ENCODE measurements at regions not wholly inside any gene's neighbourhood (a gene's known extent, or its start where the extent isn't known, plus 50 kb on each side); places are given as distances from the start of the nearest gene placed in this dataset.

DNA sequence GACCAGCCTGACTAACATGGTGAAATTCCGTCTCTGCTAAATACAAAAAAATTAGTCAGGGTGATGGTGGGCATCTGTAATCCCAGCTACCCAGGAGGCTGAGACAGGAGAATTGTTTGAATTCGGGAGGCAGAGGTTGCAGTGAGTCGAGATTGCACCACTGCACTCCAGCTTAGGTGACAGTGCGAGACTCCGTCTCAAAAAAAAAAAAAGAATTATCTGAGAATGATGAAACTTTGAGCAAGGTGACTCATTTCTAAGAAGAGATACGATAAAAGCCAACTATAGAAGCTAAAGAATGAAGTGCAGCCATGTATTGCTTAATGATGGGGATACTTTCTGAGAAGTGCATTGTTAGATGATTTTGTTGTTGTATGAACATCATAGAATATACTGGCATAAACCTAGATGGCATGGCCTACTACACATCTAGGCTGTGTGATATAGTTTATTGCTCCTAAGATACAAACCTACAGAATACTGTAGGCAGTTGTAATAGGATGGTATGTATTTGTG is 64.7 kb downstream of the SNRPE start:
- H3K36me3 ChIP-seq (ENCODE audit: insufficient read depth, low read length), result no peaks in the 10 kb centered on the region
- no peak overlapping the region for H3K4me2 ChIP-seq (ENCODE audit: low read length)
- no peaks in the 10 kb centered on the region for H3K27me3 ChIP-seq (ENCODE audit: insufficient read depth, low read length)
- no peak overlapping the region for H2AFZ ChIP-seq (ENCODE audit: low read length)
- H3K27ac ChIP-seq (ENCODE audit: low read depth, low read length, poor library complexity, severe bottlenecking), result no peak overlapping the region
- no peaks in the 10 kb centered on the region for H3K4me1 ChIP-seq (ENCODE audit: insufficient read depth, low read length, severe bottlenecking)
- no peaks in the 10 kb centered on the region for H3K9me2 ChIP-seq (ENCODE audit: low read depth, low read length)
- H3K9me3 ChIP-seq (ENCODE audit: low read length), result no peaks in the 10 kb centered on the region
- H3K79me2 ChIP-seq (ENCODE audit: insufficient read depth, low read length), result no peaks in the 10 kb centered on the region
- no peak for TF ChIP-seq EZH2 (IDR thresholded peaks at IDR 0.05; ENCODE audit: borderline replicate concordance, low read length)
- TF ChIP-seq, protein P1, sequence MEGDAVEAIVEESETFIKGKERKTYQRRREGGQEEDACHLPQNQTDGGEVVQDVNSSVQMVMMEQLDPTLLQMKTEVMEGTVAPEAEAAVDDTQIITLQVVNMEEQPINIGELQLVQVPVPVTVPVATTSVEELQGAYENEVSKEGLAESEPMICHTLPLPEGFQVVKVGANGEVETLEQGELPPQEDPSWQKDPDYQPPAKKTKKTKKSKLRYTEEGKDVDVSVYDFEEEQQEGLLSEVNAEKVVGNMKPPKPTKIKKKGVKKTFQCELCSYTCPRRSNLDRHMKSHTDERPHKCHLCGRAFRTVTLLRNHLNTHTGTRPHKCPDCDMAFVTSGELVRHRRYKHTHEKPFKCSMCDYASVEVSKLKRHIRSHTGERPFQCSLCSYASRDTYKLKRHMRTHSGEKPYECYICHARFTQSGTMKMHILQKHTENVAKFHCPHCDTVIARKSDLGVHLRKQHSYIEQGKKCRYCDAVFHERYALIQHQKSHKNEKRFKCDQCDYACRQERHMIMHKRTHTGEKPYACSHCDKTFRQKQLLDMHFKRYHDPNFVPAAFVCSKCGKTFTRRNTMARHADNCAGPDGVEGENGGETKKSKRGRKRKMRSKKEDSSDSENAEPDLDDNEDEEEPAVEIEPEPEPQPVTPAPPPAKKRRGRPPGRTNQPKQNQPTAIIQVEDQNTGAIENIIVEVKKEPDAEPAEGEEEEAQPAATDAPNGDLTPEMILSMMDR (IDR thresholded peaks at IDR 0.05; ENCODE audit: low read length), result no peak
- H3K4me3 ChIP-seq (ENCODE audit: low read depth, low read length, poor library complexity, severe bottlenecking), result no peak overlapping the region
- H3F3A ChIP-seq (ENCODE audit: insufficient read depth, low read length), result no peaks in the 10 kb centered on the region
- H4K20me1 ChIP-seq (ENCODE audit: insufficient read depth, low read length), result no peaks in the 10 kb centered on the region
- no peak overlapping the region for H3K9ac ChIP-seq (ENCODE audit: low read length)

DNA sequence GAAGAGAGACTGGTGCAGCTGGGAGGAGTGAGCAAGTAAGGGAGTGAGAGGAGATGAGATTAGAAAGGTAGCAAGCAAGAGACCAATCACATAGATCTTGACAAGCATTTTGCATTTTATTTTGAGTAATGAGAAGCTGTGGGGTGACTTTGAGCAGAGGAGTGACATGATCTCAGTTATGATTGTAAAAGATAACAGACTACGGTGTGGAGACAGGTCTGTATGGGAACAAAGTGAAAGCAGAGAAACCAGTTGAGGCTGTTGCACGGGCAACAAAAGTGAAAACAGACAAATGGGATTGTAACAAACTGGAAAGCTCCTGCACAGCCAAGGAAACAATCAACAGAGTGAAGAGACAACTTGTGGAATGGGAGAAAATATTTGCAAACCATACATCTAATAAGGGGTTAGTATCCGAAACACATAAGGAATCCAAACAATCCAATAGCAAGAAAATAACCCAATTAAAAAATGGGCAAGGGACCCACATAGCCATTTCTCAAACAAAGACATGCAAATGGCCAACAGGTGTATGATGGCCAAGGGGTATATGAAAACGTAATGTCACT is 68.4 kb downstream of the SNRPE start:
- H3K9ac ChIP-seq (ENCODE audit: low read length), result no peak overlapping the region
- H3K27me3 ChIP-seq (ENCODE audit: insufficient read depth, low read length), result no peaks in the 10 kb centered on the region
- no peaks in the 10 kb centered on the region for H3K79me2 ChIP-seq (ENCODE audit: insufficient read depth, low read length)
- no peaks in the 10 kb centered on the region for H3K36me3 ChIP-seq (ENCODE audit: insufficient read depth, low read length)
- no peaks in the 10 kb centered on the region for H3K4me1 ChIP-seq (ENCODE audit: insufficient read depth, low read length, severe bottlenecking)
- no peak overlapping the region for H3K4me2 ChIP-seq (ENCODE audit: low read length)
- H2AFZ ChIP-seq (ENCODE audit: low read length), result no peak overlapping the region
- H3F3A ChIP-seq (ENCODE audit: insufficient read depth, low read length), result no peaks in the 10 kb centered on the region
- no peak overlapping the region for H3K4me3 ChIP-seq (ENCODE audit: low read depth, low read length, poor library complexity, severe bottlenecking)
- TF ChIP-seq, protein P1 (IDR thresholded peaks at IDR 0.05; ENCODE audit: low read length), result no peak
- no peak for TF ChIP-seq EZH2 (IDR thresholded peaks at IDR 0.05; ENCODE audit: borderline replicate concordance, low read length)
- no peaks in the 10 kb centered on the region for H3K9me2 ChIP-seq (ENCODE audit: low read depth, low read length)
- H3K27ac ChIP-seq (ENCODE audit: low read depth, low read length, poor library complexity, severe bottlenecking), result no peak overlapping the region
- H4K20me1 ChIP-seq (ENCODE audit: insufficient read depth, low read length), result no peaks in the 10 kb centered on the region
- no peaks in the 10 kb centered on the region for H3K9me3 ChIP-seq (ENCODE audit: low read length)

DNA sequence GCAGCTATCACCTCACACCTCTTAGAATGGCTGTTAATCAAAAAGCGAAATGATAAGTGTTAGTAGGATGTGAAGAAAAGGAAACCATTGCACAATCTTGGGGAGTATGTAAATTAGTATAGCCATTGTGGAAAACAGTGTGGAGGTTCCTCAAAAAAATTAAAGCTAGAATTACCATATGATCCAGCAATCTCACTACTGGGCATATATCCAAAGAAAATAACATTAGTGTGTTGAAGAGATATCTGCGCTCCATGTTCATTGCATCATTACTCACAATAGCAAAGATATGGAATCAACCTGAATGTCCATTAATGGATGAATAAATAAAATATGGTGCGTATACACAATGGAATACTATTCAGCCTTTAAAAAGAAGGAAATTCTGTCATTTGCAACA is 68.9 kb downstream of the SNRPE start:
- no peaks in the 10 kb centered on the region for H4K20me1 ChIP-seq (ENCODE audit: insufficient read depth, low read length)
- no peaks in the 10 kb centered on the region for H3K27me3 ChIP-seq (ENCODE audit: insufficient read depth, low read length)
- no peaks in the 10 kb centered on the region for H3K4me1 ChIP-seq (ENCODE audit: insufficient read depth, low read length, severe bottlenecking)
- H3K4me3 ChIP-seq (ENCODE audit: low read depth, low read length, poor library complexity, severe bottlenecking), result no peak overlapping the region
- H3K36me3 ChIP-seq (ENCODE audit: insufficient read depth, low read length), result no peaks in the 10 kb centered on the region
- H3K27ac ChIP-seq (ENCODE audit: low read depth, low read length, poor library complexity, severe bottlenecking), result no peak overlapping the region
- no peak overlapping the region for H2AFZ ChIP-seq (ENCODE audit: low read length)
- H3K9me2 ChIP-seq (ENCODE audit: low read depth, low read length), result no peaks in the 10 kb centered on the region
- H3K9me3 ChIP-seq (ENCODE audit: low read length), result no peaks in the 10 kb centered on the region
- no peak overlapping the region for H3K4me2 ChIP-seq (ENCODE audit: low read length)
- TF ChIP-seq, protein P1 (IDR thresholded peaks at IDR 0.05; ENCODE audit: low read length), result no peak
- no peak for TF ChIP-seq EZH2 (IDR thresholded peaks at IDR 0.05; ENCODE audit: borderline replicate concordance, low read length)
- H3F3A ChIP-seq (ENCODE audit: insufficient read depth, low read length), result no peaks in the 10 kb centered on the region
- no peaks in the 10 kb centered on the region for H3K79me2 ChIP-seq (ENCODE audit: insufficient read depth, low read length)
- no peak overlapping the region for H3K9ac ChIP-seq (ENCODE audit: low read length)

Data from OCI-LY1 (cell line).